GM18868 (cell line): ENCODE measurements at regions not wholly inside any gene's neighbourhood (a gene's known extent, or its start where the extent isn't known, plus 50 kb on each side); places are given as distances from the start of the nearest gene placed in this dataset.
"Not testable (repeated sequence)": the region's sequence is repeated elsewhere in the genome, so short reads cannot be mapped to it uniquely, and the experiment has no call there.

Experiments
- ATAC-seq: cut with Tn5 transposase; IDR thresholded peaks from one replicate; pipeline ENCODE4 v1.9.1; 2021; ENCODE audit warnings: mild to moderate bottlenecking, moderate library complexity; ENCODE audit not compliant: unreplicated experiment

GRCh38 chr14:48325486-48325885, 650.1 kb upstream of the MDGA2 start:
- no peak for ATAC-seq

DNA sequence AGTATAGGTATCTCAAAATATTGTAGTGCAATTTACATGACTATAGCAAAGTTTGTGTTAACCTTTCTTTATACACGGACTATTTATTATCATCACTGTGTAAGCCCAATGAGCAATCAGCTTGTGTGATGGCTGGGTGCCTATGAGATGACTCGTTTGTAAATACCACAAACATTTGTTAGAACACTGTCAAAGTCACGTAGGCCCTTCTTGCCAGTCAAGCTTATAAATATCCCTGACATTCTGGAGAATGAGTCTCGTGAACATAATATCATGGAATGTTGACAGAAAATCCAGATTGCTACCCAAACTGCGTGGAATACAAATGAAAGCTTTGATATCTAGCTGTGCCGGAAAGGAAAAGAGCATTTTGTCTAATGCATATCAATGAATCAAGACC, 648.3 kb upstream of the MDGA2 start:
- ATAC-seq = no peak

GRCh38 chr14:48319823-48320222, 644.4 kb upstream of the MDGA2 start:
- ATAC-seq = no peak

- no peak for ATAC-seq
Observed at GRCh38 chr14:48304729-48305128, 629.3 kb upstream of the MDGA2 start.

DNA sequence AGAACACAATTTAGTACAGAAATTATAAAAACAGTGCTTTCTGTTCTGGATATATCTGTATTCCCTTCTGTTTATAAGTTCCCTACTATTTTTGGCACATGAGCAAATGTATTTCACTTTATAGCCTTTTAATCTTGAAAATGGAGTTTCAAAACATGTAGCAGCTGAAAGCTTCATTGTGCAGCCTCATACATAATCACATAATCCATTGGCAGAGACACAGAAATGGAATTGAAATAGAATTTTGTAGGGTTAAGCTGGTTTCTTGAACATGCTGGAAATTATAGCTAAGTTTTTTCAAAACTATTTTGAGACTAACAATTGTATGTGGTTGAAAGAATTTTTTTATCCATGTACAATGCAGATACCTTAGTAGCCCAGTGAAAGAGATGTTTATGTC, 614.3 kb upstream of the MDGA2 start:
- ATAC-seq = no peak

- not testable (repeated sequence) for ATAC-seq
Observed at GRCh38 chr14:48285217-48285616, 609.8 kb upstream of the MDGA2 start.

GRCh38 chr14:48275301-48275700, 599.9 kb upstream of the MDGA2 start:
- no peak for ATAC-seq

- ATAC-seq = no peak
Observed at GRCh38 chr14:48274826-48275225, 599.4 kb upstream of the MDGA2 start.

- ATAC-seq = not testable (repeated sequence)
Observed at GRCh38 chr14:48267926-48268325, 592.5 kb upstream of the MDGA2 start.

- ATAC-seq = not testable (repeated sequence)
Observed at GRCh38 chr14:48266201-48266600, 590.8 kb upstream of the MDGA2 start.

- no peak for ATAC-seq
Observed at GRCh38 chr14:48261436-48261835, 586.0 kb upstream of the MDGA2 start.

GRCh38 chr14:48260394-48261295, 585.2 kb upstream of the MDGA2 start:
- not testable (repeated sequence) for ATAC-seq

DNA sequence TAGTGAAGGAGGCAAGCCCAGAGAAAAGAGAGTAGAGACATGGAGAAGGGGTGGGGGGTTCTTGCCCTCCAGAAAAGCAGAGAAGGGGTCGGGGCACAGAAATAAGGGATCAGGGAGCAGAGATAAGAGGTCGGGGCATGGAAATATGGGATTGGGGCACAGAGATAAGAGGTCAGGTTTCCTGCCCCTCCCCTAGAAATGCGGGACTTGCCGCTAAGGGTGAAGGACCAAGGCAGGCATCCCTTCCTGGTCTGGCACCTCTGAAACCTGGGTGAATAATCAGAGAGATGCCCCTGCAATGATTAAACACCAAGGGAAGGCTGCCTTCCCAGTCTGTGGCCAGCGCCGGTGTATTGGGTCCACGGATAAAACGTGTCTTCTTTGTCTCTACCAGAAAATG, 584.5 kb upstream of the MDGA2 start:
- not testable (repeated sequence) for ATAC-seq

GRCh38 chr14:48259232-48259631, 583.8 kb upstream of the MDGA2 start:
- ATAC-seq = not testable (repeated sequence)

GRCh38 chr14:48258703-48259102, 583.3 kb upstream of the MDGA2 start:
- not testable (repeated sequence) for ATAC-seq

GRCh38 chr14:48253020-48253419, 577.6 kb upstream of the MDGA2 start:
- no peak for ATAC-seq

GRCh38 chr14:48251290-48251689, 575.9 kb upstream of the MDGA2 start:
- ATAC-seq = peak; percentile 41

- no peak for ATAC-seq
Observed at GRCh38 chr14:48250575-48250974, 575.2 kb upstream of the MDGA2 start.

GRCh38 chr14:48247977-48248376, 572.6 kb upstream of the MDGA2 start:
- ATAC-seq = no peak

GRCh38 chr14:48243900-48244299, 568.5 kb upstream of the MDGA2 start:
- no peak for ATAC-seq

DNA sequence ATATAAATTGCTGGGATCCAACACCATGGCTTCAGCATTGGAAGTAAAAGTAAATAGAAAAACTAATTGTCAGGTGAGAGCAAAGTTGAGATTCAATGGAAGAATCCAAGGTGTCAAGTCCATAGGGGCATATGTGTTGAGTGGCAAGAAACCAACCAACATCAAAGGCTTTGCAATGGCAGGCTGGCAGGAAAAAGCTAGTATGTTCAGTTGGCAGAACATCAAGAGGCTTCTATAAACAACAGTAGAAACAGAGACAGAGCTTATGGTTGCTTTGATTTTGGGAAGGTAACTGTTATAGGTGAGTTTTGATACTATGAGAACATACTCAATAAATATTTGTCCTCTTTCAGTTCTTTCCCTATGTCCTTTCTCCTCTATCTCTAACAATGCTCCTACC, 553.7 kb upstream of the MDGA2 start:
- ATAC-seq = no peak

- no peak for ATAC-seq
Observed at GRCh38 chr14:48193893-48194292, 518.5 kb upstream of the MDGA2 start.

DNA sequence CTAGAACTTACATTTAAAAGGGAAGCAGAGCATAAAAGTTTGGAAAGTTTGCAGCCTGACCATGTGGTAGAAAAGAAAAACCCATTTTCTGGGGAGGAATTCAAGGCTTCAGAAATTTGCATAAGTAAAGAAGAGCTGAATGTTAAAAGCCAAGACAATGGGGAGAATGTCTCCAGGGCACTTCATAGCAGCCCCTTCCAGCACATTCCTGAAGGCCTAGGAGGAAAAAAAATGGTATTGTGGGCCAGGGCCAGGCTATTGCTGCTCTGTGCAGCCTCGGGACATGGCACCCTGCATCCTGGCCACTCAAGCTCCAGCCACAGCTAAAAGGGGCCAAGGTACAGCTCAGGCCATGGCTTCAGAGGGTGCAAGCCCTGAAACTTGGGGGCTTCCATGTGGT, 474.2 kb upstream of the MDGA2 start:
- ATAC-seq = not testable (repeated sequence)
